GM12892 (cell line): ENCODE measurements at regions not wholly inside any gene's neighbourhood (a gene's known extent, or its start where the extent isn't known, plus 50 kb on each side); places are given as distances from the start of the nearest gene placed in this dataset.

Source experiments
- POLR2A ChIP-seq: IDR thresholded peaks from 2 replicates; pipeline ENCODE4 v1.6.1; 2011; ENCODE audit warnings: low read depth, low read length, control low read depth
- POLR2AphosphoS5 ChIP-seq: IDR thresholded peaks from 2 replicates; pipeline ENCODE4 v1.6.1; 2011; ENCODE audit warnings: low read depth, low read length, control low read depth
- TAF1 ChIP-seq: IDR thresholded peaks from 2 replicates; pipeline ENCODE4 v1.6.1; 2011; ENCODE audit warnings: low read depth, mild to moderate bottlenecking, control low read depth, low read length, borderline replicate concordance

GRCh38 chr12:124107351-124107750 lies 134.3 kb downstream of the ZNF664 start:
- no peak for TF ChIP-seq POLR2A
- no peak for TF ChIP-seq POLR2AphosphoS5
- no peak for TF ChIP-seq TAF1
